MM.1S (cell line): ENCODE measurements at regions not wholly inside any gene's neighbourhood (a gene's known extent, or its start where the extent isn't known, plus 50 kb on each side); places are given as distances from the start of the nearest gene placed in this dataset.

Experiments used
- CTCF ChIP-seq: fragments of 300-600 bp; sonication (generic); IDR thresholded peaks from 2 replicates; pipeline ENCODE4 v1.5.1; 2016; ENCODE audit warnings: antibody characterized with exemption, low read length, mixed read lengths
- EZH2 ChIP-seq: fragments of 300-600 bp; sonication (generic); optimal IDR thresholded peaks from 2 replicates; pipeline ENCODE3; 2017; ENCODE audit warnings: low read depth, mild to moderate bottlenecking, antibody characterized with exemption, low read length, mixed read lengths

DNA sequence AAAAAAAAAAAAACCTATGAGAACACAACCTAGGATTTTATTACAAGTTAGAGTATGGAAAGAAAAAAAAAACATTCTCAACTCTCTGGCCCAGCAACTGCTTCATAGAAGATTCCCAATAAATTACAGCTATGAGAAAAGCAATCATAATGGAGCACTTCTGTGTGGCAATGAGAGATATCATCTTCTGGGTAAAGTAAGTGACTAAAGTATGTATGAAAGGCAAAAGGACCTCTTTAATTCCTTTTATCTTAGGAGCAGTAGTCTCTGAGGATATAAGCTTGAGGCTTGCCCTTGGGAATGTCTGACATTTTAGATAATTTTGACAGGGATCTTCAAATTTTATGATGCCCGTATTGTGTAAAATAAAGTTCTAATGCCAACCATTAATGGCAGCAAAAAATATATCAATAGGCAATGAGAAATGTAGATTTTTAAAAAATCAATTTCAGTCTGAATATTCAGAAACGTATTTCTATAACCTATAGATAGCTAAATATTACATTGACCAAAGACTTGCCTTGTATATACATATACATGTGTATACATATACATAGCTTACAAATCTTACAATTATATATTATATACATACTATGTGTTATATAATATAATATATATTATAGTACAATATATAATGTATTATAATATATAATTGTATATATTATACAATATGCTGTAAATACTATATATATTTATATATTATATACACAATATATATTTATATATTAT, 823.9 kb upstream of the SLITRK1 start:
- TF ChIP-seq EZH2, result no peak
- no peak for TF ChIP-seq CTCF
